Stomach (tissue), 8 donors: ENCODE measurements at regions not wholly inside any gene's neighbourhood (a gene's known extent, or its start where the extent isn't known, plus 50 kb on each side); places are given as distances from the start of the nearest gene placed in this dataset.

Experiments used
- DNase-seq, 2 donors: peaks; one replicate each; pipeline versions ENCODE4 v3.0.0 to v3.0.0-alpha.2; 2013 to 2019
- H3K27ac ChIP-seq, 5 donors: fragments of 200-600 bp in 4 of 5; sonication (generic) in 4 of 5; one replicate each; pipeline ENCODE4 v1.5.1; 2013 to 2019; ENCODE audit warnings: mild to moderate bottlenecking in 1 of 5, moderate library complexity in 1 of 5
- H3K27me3 ChIP-seq, 3 donors: fragments of 200-600 bp; sonication (generic); one replicate each; pipeline ENCODE4 v1.5.1; 2017 to 2019; ENCODE audit warnings: mixed run types in 1 of 3
- H3K36me3 ChIP-seq, 4 donors: fragments of 200-600 bp; sonication (generic); 1 replicate in 3 of 4; 2 replicates in 1 of 4; pipeline ENCODE4 v1.5.1; 2016 to 2019
- H3K4me1 ChIP-seq, 4 donors: fragments of 200-600 bp; sonication (generic); one replicate each; pipeline ENCODE4 v1.5.1; 2016 to 2019
- H3K4me3 ChIP-seq, 4 donors: fragments of 200-600 bp; sonication (generic) in 3 of 4; one replicate each; pipeline ENCODE4 v1.5.1; 2016 to 2019; ENCODE audit warnings: mild to moderate bottlenecking in 1 of 4
- H3K9me3 ChIP-seq, 4 donors: fragments of 200-600 bp; sonication (generic); one replicate each; pipeline ENCODE4 v1.5.1; 2016 to 2019
- EP300 ChIP-seq: sonication (generic); formaldehyde crosslinking; IDR thresholded peaks from one replicate; pipeline ENCODE4 v1.6.1; 2017; ENCODE audit warnings: antibody characterized with exemption
- POLR2A ChIP-seq, 4 donors: fragments of 450-650 bp; IDR thresholded peaks; one replicate each; pipeline ENCODE4 v1.6.1; 2016; ENCODE audit warnings: antibody characterized with exemption in 4 of 4, control low read depth in 2 of 4, mild to moderate bottlenecking in 1 of 4, moderate library complexity in 1 of 4
- POLR2AphosphoS5 ChIP-seq, 3 donors: sonication (generic); formaldehyde crosslinking; IDR thresholded peaks; one replicate each; pipeline ENCODE4 v1.6.1; 2016; ENCODE audit warnings: antibody characterized with exemption in 3 of 3
- WGBS, 5 donors: extraction: QIAGEN DNeasy Blood & Tissue Kit in 3 of 5; methylation state at CpG; one replicate each; pipeline versions ENCODE4 v1.1.5 to v1.1.7; 2013 to 2018; 5-methylcytosine and 5-hydroxymethylcytosine counted together
- intact Hi-C: fragments of 100-400 bp; cut with DNase I; formaldehyde crosslinking; loops from one replicate; pipeline ENCODE4 v1.15.1; 2023; ENCODE audit warnings: low total_unique reads
- TF ChIP-seq, protein P1 (sequence below), 7 experiments: fragments of 450-650 bp in 4 of 7; fragments of 200-600 bp in 3 of 7; sonication (generic) in 3 of 7; IDR thresholded peaks; one replicate each; pipeline ENCODE4 v1.5.1; 2016 to 2019; ENCODE audit warnings: antibody characterized with exemption in 7 of 7, control low read depth in 2 of 7, mild to moderate bottlenecking in 1 of 7
- donor health status: healthy with polysubstance abuse.
- donor health status: Bipolar disorder and iron deficiency.
- donor health status: healthy.

DNA sequence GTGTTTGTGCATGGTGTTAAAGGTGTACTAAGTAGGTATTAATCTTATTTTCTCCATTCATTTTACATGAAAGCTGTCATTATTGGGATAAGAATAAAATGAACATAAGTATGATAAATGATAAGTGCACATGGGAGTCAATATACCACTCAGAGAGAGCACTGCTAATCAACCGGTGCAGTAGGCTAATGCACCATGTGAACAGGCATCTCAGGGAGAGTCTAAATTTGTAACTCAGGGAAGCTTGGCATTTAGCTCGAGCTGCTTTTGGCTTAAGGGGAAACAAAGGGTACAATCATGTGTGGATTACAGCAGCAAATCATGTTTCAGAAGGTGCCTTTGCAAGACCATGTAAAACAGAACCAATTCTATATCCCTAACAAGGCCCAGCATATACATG is 127.4 kb downstream of the MGST1 start:
- H3K27ac ChIP-seq, result no peak overlapping the region
- H3K9me3 ChIP-seq, result no peaks in the 10 kb centered on the region
- no peaks in the 10 kb centered on the region for H3K4me1 ChIP-seq
- 31 to 41% (median 39%) methylated on average over 2 of the region's 2 CpGs for WGBS, 5 donors
- H3K36me3 ChIP-seq, result no peaks in the 10 kb centered on the region
- H3K4me3 ChIP-seq, result no peak overlapping the region
- no peaks in the 10 kb centered on the region for H3K27me3 ChIP-seq
- peak in 1 of 2 donors; percentile 7 for DNase-seq
- TF ChIP-seq POLR2AphosphoS5 (IDR thresholded peaks at IDR 0.05), result no peak
- no peak for TF ChIP-seq POLR2A (IDR thresholded peaks at IDR 0.05)
- no peak for TF ChIP-seq EP300
- TF ChIP-seq, protein P1, sequence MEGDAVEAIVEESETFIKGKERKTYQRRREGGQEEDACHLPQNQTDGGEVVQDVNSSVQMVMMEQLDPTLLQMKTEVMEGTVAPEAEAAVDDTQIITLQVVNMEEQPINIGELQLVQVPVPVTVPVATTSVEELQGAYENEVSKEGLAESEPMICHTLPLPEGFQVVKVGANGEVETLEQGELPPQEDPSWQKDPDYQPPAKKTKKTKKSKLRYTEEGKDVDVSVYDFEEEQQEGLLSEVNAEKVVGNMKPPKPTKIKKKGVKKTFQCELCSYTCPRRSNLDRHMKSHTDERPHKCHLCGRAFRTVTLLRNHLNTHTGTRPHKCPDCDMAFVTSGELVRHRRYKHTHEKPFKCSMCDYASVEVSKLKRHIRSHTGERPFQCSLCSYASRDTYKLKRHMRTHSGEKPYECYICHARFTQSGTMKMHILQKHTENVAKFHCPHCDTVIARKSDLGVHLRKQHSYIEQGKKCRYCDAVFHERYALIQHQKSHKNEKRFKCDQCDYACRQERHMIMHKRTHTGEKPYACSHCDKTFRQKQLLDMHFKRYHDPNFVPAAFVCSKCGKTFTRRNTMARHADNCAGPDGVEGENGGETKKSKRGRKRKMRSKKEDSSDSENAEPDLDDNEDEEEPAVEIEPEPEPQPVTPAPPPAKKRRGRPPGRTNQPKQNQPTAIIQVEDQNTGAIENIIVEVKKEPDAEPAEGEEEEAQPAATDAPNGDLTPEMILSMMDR (IDR thresholded peaks at IDR 0.05), result no peak
- intact Hi-C loops, result no loop called here

DNA sequence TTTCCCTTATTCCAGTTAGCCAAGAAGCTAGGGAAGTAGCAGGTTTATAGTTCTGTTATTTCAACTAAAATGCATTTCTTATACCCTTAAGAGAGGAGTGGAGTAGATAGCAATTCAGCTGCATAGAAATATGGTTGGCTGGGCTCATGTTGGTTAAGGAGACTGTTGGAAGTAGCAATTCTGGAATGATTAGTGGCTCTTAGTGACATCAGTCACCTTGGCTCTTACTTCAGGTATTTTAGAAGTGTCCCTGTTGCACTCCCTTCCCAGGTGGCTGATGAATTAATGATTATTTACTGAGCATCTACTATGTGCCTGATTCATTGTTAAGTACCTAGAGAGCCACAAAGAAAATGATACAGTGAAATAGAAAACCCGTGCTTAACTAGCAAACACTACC is 128.1 kb downstream of the MGST1 start:
- no peak overlapping the region for H3K27ac ChIP-seq
- DNase-seq, result no peak
- no peaks in the 10 kb centered on the region for H3K9me3 ChIP-seq
- WGBS, 5 donors, result 82 to 92% (median 85%) methylated on average over 1 of the region's 1 CpG
- H3K4me3 ChIP-seq, result no peak overlapping the region
- no peaks in the 10 kb centered on the region for H3K27me3 ChIP-seq
- intact Hi-C loops, result no loop called here
- H3K4me1 ChIP-seq, result no peaks in the 10 kb centered on the region
- no peaks in the 10 kb centered on the region for H3K36me3 ChIP-seq
- TF ChIP-seq, protein P1 (IDR thresholded peaks at IDR 0.05), result no peak
- TF ChIP-seq EP300 (no peak), POLR2A (IDR thresholded peaks at IDR 0.05) (no peak), POLR2AphosphoS5 (IDR thresholded peaks at IDR 0.05) (no peak)

DNA sequence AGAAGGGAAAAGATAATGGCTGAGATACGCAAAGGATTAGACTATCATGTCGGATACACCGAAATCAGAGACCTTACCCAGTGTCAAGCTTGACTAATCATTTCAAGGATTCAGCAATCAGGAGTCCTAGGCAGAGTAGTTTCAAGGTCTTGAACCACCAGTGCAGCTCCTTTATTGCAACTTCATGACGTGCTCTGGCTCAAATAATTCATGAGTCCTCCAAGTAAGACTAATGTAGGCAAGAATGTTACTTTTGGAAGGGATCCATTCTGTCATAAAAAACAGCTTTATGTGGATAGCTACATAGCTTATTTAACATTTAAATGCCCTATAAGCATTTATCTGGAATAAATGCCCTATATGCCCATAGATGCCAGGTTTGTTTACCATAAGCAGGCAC is 123.2 kb downstream of the LMO3 start:
- Histone ChIP-seq H3K4me1 (no peaks in the 10 kb centered on the region), H3K36me3 (no peaks in the 10 kb centered on the region), H3K4me3 (no peak overlapping the region), H3K27ac (no peak overlapping the region), H3K9me3 (peaks cover 0 to 13% (median 6%) of the 10 kb centered on the region in 4 donors), H3K27me3 (no peaks in the 10 kb centered on the region)
- intact Hi-C loops, result no loop called here
- WGBS, 5 donors, result 86 to 94% (median 93%) methylated on average over 4 of the region's 4 CpGs
- no peak for TF ChIP-seq EP300
- TF ChIP-seq, protein P1 (IDR thresholded peaks at IDR 0.05), result no peak
- TF ChIP-seq POLR2A (IDR thresholded peaks at IDR 0.05), result no peak
- no peak for TF ChIP-seq POLR2AphosphoS5 (IDR thresholded peaks at IDR 0.05)
- no peak for DNase-seq

DNA sequence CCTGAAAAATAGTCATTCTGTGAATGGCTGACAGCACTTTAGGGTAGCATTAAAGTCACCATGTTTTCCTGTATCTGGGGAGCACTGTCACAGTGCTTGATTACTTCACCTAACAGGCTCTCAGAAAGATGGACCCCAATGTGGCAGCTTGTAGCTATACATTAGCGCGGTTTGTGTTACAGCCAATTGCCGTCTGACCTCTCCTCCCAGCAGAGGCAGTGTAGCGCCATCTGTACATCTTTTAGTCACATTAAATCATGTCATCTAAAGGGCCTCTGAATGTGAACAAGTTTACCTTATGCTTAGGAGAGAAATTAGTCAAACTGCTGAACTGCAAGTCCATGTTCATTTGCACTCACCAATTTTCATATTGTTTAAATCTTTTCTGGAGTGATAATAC is 113.7 kb downstream of the LMO3 start:
- WGBS, 5 donors, result 70 to 91% (median 82%) methylated on average over 4 of the region's 4 CpGs
- Histone ChIP-seq H3K27ac (no peak overlapping the region), H3K27me3 (no peaks in the 10 kb centered on the region), H3K4me1 (no peaks in the 10 kb centered on the region), H3K36me3 (no peaks in the 10 kb centered on the region), H3K4me3 (no peak overlapping the region), H3K9me3 (no peaks in the 10 kb centered on the region)
- DNase-seq, result peak in 1 of 2 donors; percentile 3
- intact Hi-C loops, result no loop called here
- TF ChIP-seq, protein P1 (IDR thresholded peaks at IDR 0.05), result no peak
- TF ChIP-seq POLR2A (IDR thresholded peaks at IDR 0.05), result no peak
- no peak for TF ChIP-seq POLR2AphosphoS5 (IDR thresholded peaks at IDR 0.05)
- TF ChIP-seq EP300, result no peak
